ENCODE measurements at regions not wholly inside any gene's neighbourhood (a gene's known extent, or its start where the extent isn't known, plus 50 kb on each side); places are given as distances from the start of the nearest gene placed in this dataset.
"Not testable (repeated sequence)": the region's sequence is repeated elsewhere in the genome, so short reads cannot be mapped to it uniquely, and the experiment has no call there.

GRCh38 chr21:9745457-9746108 is 775.8 kb upstream of the TPTE start:
- not testable (repeated sequence) for TF ChIP-seq CTCF (conservative IDR thresholded peaks at IDR 0.05; ENCODE audit: low read depth in 2 of 2); EZH2 (IDR thresholded peaks at IDR 0.05; ENCODE audit: low read depth, unreplicated experiment); EZH2phosphoT487 (IDR thresholded peaks at IDR 0.05; ENCODE audit: unreplicated experiment); JUNB (IDR thresholded peaks at IDR 0.05; ENCODE audit: unreplicated experiment); POLR2AphosphoS5 (IDR thresholded peaks at IDR 0.05; ENCODE audit: low read depth); CREB1 (CRISPR knock-in tag; IDR thresholded peaks at IDR 0.05; ENCODE audit: low read depth); ETS1 (IDR thresholded peaks at IDR 0.05)
